Posterior cingulate gyrus (tissue), 11 donors: ENCODE measurements at regions not wholly inside any gene's neighbourhood (a gene's known extent, or its start where the extent isn't known, plus 50 kb on each side); places are given as distances from the start of the nearest gene placed in this dataset.

Source experiments
- DNase-seq, 10 donors: peaks; one replicate each; pipeline versions ENCODE4 v3.0.0 to v3.0.0-alpha.2; 2020 to 2021; ENCODE audit warnings: mixed read lengths in 3 of 10
- intact Hi-C: fragments of 100-400 bp; cut with DNase I; formaldehyde crosslinking; loops from one replicate; pipeline ENCODE4 v1.15.1; 2023

DNA sequence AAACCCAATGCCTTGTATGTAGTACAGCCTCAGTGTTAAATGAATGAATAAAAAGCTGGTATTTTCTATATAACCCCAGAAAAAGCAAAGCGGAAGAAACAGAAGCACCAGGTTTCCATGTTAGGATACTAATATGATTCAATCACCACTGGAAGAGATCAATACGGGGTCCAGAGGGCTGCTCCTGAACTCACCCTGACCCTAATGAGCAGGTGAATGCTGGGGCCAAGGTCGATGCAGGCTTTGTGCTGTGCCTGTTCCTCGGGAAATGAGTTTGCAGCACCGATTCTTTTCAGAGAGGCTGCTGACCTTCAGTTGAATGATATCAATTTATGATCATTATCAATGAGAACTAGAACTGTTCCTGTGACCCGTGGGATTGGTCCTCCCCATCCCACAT, 228.5 kb downstream of the CDCA7 start:
- intact Hi-C loops = no loop called here
- DNase-seq = no peak

DNA sequence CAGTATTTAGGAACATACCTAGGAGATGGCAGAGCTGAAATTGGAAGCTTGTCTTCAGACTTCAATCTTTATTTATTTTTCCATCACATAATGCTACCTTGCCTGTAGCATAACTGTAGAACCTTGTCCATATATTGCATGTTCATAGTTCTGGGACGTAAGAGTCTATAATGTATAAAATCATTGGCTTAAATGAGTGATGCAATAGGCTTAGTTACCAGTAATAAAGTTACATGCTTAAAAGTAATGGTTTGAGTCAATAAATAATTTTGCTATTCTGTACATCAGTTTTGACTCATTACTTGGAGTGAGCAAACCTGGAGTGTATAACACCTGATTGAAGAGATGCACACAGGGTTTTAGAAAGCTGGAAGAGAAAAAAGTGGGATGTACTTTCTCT, 229.3 kb downstream of the CDCA7 start:
- intact Hi-C loops = no loop called here
- no peak for DNase-seq

DNA sequence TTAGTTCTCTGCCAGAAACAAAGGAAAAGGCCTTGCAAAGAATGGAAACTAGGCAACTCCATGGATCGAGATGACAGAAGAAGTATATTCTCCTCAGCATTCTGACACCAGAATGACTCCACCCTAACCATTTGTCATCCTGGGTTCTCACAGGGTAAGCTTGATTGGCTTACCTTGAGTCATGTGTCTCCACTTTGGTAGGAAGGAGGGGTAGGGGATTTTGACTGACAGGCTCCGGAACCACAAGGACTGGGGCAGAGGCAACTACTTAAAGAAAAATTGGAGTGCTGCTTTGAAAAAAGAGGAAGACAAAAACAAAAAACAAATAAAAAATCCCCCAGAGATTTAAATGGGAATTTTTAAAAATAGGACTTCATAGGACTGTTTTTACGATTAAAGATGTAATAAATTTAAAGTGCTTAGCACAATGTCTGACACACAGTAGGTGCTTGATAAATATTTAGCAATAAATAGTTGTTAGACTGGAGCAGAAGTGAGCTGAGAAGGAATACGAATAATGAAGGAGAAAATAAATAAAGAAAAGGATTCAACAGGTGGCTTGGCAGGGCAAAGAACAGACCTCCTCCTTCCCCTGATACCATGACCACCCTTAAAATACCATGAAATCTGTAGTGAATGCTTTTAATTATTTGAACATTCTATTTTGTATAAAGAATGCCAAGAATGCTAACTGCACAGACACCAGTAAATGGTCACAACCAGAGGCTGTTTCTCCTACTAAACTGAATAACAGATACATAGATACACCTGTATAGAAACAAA, 230.2 kb downstream of the CDCA7 start:
- intact Hi-C loops = no loop called here
- DNase-seq = no peak

DNA sequence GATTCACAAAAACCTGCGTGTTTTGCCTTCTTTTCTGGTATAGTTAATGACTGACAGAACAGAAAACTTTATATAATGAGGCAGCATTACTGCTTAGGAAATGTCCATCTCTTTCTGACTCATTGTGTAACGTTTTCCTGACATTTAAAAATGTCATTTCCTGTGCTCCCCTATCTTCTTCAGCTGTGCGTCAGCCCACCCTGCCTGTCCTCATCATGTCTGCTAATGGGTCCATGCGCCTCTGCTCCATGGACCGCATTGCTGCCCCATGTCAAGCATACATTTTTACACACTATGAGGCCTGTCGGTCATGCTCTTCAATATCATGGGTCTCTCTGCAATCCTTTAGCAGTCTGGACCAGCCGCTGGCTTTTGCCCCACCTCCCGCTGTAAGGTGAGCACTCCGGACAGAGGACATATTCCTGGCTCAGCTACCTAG, 234.3 kb downstream of the CDCA7 start:
- intact Hi-C loops = no loop called here
- DNase-seq = no peak

DNA sequence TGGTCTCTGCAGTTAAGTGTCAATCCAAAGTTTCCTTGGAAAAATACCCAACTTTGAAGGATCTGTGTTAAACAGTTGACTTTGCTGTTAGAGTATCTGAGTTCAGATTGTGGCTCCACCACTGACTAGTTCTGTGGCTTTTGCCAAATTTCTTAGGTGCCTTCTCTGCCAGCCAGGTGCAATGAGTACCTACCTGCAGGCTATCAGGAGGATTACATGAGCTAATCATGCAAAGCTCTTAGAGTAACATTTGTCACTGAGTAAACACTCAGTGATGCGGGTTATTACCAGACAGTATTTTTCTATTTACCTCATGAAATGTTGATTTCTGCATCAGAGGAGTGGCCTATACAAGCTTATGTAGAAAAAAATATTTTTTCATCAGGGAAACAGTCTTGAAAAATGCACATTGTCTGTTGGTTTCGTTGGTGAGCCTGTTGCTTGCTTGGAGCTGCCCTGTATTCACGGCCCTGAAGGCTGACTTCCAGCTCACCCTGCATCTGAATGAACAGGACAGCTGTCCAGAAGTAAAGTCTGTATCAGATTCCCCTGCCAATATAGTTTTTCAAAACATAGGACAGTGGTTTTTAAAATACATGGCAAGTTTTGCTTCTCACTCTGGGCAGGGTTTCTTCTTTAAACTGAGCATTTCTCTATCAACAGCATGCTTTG, 235.1 kb downstream of the CDCA7 start:
- intact Hi-C loops = no loop called here

DNA sequence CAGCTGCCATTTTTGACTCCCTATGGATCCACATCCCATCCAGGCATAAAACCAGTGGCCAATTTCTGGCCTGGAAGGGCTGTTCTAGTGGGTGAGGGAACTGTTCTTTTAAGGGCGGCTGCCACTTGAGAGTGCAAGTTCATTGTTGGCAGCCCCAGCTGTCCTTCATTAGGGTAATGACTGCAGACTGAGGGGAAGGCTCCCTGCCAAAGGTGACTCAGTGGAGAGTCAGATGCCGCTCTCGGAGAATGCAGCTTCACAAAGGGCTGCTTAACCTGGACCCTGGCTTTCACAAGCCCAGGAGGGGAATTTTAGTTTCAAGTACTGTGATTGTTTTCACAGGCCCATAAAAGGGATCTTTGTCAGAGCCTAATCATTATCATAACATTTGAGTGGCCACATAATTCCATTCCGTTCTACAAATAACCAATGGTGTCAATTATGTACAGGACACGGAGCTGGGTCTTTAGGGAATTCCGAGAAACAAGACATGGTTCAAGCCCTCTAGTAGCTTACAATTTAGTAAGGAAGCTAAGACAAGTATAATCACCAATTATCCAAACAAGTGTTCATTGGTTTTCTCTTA, 235.7 kb downstream of the CDCA7 start:
- DNase-seq = peak in 2 of 10 donors; percentile 17 to 31
- intact Hi-C loops = no loop called here

More for the DNA sequence above, 235.1 kb downstream of the CDCA7 start:
- no peak for DNase-seq

DNA sequence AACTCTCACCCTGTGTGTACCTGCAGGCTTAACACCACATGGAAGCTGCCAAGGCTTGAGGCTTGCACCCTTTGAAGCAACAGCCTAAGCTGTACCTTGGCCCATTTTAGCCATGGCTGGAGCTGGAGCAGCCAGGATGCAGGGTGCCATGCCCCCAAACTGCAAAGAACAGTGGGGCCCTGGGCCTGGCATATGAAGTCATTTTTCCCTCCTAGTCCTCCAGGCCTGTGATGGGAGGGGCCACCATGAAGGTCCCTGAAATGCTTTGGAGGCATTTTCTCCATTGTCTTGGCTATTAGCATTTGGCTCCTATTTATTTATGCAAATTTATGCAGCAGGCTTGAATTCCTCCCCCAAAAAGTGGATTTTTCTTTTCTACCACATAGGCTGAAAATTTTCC, 238.4 kb downstream of the CDCA7 start:
- DNase-seq = no peak
- intact Hi-C loops = no loop called here

DNA sequence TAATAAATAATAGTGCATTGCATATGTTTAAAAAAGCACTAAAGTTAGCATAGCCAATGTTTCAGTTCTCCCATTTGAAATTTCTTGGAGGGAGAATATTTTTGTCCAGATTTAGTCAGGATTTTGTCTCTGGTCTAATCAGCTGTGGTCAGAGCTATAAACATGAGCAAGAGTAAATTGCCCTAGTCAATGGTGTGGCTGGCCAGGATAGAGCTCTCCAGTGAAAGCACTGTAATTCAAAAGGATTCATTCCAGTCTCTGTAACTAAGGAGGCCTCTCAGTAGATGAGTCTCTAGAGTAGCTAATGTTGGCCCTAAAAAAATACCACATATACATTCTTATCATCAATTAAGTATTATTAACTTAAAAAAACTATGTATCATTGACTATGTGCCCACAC, 241.6 kb downstream of the CDCA7 start:
- DNase-seq = no peak
- intact Hi-C loops = no loop called here

DNA sequence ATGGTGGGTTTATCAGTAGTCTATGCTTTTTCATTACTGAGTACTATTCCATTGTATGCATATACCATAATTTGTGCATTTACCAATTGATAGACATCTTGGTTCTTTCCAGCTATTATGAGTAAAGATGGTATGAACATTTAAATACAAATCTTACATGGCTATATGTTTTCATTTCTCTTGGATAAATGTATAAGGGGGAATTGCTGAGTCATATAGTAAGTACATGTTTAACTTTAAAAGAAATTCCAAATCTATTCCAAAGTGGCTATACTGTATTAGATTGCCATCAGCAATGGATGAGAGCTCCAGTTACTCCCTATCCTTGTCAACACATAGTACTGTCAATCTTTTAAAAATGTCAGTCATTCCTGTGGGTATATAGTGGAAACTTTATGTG, 243.9 kb downstream of the CDCA7 start:
- no peak for DNase-seq
- intact Hi-C loops = no loop called here

DNA sequence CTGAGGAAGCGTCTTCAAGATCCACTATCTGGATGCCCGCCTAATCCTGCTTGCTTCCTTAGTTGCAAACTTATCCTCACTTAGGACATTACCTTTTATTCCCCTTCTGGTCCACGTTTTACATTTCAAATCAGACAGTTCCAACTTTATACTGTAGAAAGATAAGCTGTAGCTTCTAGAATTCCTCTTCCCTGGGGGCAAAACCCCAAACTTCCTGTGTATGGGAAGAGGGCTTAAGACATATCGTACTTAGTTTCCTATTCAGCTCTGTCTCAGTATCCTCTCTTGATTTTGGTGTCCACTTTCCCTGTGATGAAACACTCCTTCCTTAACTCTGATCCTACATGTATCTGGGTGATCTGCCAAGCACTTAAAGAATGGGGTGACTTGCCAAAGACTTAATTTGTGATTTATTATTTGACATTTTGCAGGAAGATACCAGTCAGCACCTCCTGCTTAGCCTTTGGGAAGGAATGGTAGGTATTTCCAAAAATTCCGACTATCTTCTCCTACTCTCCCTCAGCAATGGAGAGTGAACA, 245.2 kb downstream of the CDCA7 start:
- intact Hi-C loops = no loop called here

DNA sequence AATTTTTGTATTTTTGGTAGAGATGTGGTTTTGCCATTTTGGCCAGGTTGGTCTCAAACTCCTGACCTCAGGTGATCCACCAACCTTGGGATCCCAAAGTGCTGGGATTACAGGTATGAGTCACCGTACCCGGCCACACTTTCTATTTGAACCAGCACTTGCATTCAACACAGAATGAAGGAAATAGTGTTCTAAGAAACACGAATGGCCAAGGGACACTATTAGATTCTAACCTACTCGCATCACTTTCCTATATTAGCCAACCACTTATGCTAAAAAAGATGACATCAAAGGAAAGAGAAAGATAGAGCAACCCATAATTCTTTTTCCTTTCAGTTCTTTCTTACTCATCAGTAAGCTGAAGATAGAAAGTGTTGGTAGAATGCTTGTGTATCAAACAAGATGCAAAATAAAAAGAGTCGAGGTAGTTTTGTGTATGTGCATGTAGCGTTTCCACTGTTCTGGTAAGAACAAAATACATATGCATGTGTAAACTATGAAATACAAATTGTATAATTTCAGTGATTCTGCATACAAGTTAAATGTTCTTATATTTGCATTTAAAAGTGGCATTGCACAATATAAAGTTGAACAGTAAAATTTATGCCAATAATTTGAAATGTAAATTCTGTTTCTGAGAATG, 247.6 kb downstream of the CDCA7 start:
- intact Hi-C loops = no loop called here
- DNase-seq = no peak

More for the DNA sequence above, 245.2 kb downstream of the CDCA7 start:
- no peak for DNase-seq

DNA sequence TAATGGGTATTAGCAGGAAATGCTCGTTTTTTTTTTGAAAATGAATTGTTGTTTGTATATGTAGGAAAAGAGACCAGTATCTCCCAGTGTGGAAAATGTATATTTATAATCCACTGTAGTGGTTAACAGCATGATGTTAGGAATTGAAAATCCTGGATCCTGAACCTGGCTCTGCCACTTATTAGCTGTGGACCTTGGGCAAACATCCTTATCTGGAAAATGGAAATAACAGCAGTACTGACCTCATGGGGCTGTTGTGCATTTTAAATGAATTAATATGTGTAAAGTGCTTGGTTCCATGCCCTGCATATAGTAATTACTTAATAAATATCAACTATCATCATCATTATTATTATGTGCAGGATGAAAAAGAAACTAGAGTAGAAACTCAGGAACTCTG, 251.3 kb downstream of the CDCA7 start:
- no peak for DNase-seq
- intact Hi-C loops = no loop called here

DNA sequence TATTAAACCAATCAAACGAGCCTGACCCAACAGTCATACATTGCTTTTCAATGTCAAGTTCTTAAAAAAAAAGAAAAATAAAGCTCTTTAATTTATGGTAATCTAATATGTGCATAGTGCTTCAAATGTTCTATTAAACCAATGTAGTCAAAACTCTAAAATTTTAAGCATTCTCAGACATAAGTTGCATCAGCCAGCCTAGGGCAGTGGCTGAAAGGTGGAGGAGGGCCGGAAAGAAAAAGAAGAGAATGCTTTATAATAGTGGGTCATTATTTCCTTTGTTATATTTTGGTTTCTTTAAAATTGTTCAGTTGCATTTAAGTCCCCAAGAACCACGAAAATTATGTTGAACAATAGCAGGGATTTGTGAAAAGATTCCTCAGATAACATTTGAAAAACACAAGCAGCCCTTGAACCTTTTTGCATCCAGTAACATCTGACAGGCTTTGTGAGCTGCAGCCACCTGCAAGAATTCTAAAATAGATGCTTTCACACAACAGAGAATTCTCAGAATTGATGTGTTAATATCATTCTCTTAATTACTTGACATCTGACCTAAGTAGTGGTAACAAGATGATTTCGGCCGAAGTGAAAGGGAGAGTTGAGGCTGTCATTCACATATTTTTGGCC, 252.1 kb downstream of the CDCA7 start:
- intact Hi-C loops = no loop called here

DNA sequence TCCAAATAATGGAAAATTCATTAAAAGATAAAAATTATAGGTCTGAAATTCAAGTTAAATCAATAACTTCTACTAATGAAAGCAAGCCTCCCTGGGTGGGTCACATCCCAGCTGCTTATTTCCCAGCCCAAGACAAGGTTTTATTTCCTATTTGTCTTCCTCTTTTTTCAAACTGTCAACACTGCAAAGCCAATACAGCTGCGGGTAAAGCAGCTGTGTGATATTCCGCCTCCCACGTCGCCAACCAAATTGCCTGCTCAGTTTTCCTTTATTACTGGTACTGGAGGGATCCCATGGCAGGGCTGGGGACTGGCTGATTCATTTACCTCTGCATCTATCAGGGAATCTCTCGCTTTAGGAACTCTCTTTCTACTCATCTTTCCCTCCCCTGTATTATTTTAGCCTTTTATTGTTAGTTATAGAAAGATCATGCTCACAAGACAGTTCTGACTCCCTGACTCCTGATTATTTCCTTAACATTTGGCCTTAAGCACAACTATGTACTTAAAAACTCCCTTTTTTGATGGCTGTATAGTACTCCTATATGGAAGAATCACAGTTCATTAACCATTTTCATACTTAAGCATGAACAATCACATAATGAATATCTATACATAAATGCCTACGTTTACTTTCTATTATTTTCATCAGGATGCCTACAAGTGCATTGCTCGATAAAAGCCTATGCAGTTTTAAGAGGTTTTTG, 253.1 kb downstream of the CDCA7 start:
- no peak for DNase-seq

More for the DNA sequence above, 252.1 kb downstream of the CDCA7 start:
- no peak for DNase-seq

DNA sequence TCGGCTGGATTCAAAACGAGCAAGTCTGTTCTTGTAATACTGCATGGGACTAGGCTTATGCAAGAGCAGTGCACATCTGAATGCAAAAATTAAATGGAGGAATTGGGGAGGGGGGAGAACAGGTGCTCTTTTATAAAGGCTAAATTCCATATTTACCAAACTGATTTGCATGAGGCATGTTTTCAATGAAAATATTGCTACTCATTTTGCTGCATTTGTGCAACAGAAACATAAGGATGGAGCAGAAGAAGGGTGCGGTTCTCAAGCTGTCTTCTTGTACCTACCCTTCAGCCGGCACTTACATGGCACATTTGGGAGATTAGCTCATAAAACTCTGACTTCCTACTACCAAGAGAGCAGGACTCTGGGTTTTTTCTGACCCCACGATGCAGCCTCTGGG, 256.4 kb downstream of the CDCA7 start:
- no peak for DNase-seq
- intact Hi-C loops = no loop called here

More for the DNA sequence above, 253.1 kb downstream of the CDCA7 start:
- intact Hi-C loops = no loop called here

DNA sequence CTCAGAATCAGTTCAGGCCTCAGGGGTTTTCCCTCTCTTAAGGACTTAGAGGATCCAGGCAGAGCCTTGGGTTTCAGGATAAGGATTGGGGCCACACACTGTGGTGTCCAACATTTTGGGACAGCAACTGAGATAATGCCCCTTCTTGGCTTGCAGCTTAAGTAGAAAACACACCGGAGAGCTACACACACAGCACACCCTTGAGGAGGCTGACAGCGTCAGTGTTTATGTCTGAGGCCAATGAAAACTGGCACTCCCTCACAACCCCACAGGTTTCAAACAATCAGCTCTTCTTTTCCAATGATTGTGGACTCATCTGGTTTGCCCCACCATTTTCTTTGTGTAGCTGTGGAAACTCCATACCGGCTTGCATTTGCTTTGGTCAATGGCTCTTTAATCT, 257.7 kb downstream of the CDCA7 start:
- no peak for DNase-seq
- intact Hi-C loops = no loop called here

DNA sequence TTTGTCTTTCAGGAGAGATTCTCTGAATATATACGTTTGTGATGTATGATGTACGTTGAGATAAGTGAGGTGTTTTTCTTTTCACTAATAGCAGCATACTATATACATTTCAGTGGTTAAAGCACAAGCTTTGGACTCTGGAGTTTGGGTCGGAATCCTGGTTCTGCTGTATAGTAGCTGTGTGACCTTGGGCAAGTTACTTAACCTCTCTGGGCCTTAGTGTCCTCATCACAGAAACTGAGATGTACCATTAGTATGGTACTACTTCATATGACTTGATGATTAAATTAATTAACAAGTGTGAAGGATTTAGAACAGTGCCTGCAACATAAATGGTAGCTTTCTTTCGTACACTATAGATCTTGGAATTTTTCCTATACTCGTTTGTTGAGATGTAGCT, 258.7 kb downstream of the CDCA7 start:
- DNase-seq = no peak
- intact Hi-C loops = no loop called here

DNA sequence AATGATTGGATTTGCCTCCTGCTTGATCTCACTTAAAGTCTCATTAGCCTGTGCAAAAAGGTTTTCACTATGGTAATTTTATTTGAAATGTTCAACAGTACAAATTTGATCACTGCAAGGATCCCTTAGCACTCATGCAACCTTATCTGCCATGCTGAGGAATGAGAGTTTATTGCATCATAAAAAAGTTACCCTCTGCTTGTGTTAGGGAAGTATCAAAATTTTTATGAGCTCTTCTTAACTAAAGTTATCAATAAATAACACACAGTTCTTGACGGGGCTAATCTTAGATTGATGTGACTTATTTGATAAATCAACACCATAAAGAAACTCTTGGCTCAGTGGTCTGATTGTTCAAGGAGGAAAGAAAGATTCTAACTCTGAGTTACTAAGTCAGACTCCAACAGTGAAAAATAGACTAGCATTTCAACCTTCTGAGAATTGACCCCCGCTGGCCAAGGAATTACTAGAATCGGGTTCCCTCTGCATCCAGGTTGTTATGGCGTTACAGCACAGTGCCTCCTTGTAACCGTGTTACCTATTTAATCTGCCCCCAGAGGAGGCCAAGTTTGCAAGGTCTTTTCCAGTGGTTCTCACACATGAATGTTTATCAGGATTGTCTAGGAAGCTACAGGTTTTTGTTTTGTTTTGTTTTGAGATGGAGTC, 259.7 kb downstream of the CDCA7 start:
- intact Hi-C loops = no loop called here

More for the DNA sequence above, 259.7 kb downstream of the CDCA7 start:
- no peak for DNase-seq
